Left ventricle myocardium superior (tissue), 1 donor: ENCODE measurements at regions not wholly inside any gene's neighbourhood (a gene's known extent, or its start where the extent isn't known, plus 50 kb on each side); places are given as distances from the start of the nearest gene placed in this dataset.
"Not testable (repeated sequence)": the region's sequence is repeated elsewhere in the genome, so short reads cannot be mapped to it uniquely, and the experiment has no call there.

Source experiments
- ATAC-seq: fragments of 200-7000 bp; cut with Tn5 transposase; one replicate; pipeline ENCODE4 v1.9.1; 2020; ENCODE audit warnings: mild to moderate bottlenecking, moderate library complexity
- DNase-seq: peaks from one replicate; pipeline ENCODE4 v3.0.0-alpha.2; 2020
- intact Hi-C: fragments of 100-400 bp; cut with micrococcal nuclease; formaldehyde crosslinking; loops from one replicate; pipeline ENCODE4 v1.11.0; 2022
- donor health status: DM: no; HTN: yes; CAD: no; lungs with severe emphysema.

- intact Hi-C loops, result no loop called here
Measured at GRCh38 chr15:39510001-39510701, 70.7 kb upstream of the THBS1 start.

GRCh38 chr15:39511000-39511915 is 69.6 kb upstream of the THBS1 start:
- DNase-seq (peak; percentile 87), ATAC-seq (peak; percentile 91)
- intact Hi-C loops, result no loop called here

More at GRCh38 chr15:39510001-39510701, 70.7 kb upstream of the THBS1 start:
- DNase-seq (peak; percentile 73), ATAC-seq (peak; percentile 77)

GRCh38 chr15:39511916-39512260 is 69.0 kb upstream of the THBS1 start:
- intact Hi-C loops, result no loop called here
- peak; percentile 26 for ATAC-seq
- DNase-seq, result peak; percentile 43

GRCh38 chr15:39512643-39513042 is 68.2 kb upstream of the THBS1 start:
- DNase-seq (no peak), ATAC-seq (no peak)
- intact Hi-C loops, result no loop called here

DNA sequence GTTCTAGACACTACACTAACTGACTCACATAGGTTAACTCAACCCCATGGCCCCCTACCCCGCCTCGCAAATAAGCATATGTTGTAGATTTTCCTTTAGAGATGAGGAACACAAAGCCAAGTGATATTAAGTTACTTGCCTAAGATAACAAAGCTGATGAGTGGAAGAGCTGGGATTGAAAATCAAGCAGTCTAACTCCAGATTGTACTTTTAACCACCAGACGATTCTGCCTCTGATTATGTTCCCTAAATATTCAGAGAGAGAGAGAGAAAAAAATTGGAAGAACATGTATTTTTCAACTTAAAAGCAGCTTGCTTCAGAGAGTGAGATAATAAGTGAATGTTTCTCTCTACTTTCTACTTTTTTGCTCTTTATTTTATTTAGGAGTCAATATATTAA is 66.9 kb upstream of the THBS1 start:
- intact Hi-C loops, result no loop called here
- no peak for ATAC-seq
- DNase-seq, result no peak

GRCh38 chr15:39514933-39515332 is 65.9 kb upstream of the THBS1 start:
- intact Hi-C loops, result no loop called here
- DNase-seq (no peak), ATAC-seq (no peak)

DNA sequence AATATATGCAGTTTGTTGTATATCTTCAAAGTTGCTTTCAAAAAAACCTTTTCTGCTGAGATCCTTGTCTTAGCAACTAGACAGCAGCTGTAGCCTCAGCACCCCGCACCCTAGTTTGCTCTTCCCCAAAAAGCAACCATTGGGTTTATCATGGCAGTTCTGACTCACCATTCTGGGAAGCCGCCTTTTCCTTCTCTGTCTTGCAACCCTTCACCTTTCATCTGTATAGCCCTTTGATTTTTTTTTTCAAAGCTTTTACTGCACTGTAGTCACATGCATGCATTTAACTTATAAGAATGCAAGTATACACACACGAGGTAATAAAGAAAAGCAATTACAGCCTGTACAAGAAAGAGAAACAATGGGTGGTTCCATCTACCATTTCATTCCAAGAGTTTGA is 65.1 kb upstream of the THBS1 start:
- ATAC-seq (no peak), DNase-seq (no peak)
- intact Hi-C loops, result no loop called here

DNA sequence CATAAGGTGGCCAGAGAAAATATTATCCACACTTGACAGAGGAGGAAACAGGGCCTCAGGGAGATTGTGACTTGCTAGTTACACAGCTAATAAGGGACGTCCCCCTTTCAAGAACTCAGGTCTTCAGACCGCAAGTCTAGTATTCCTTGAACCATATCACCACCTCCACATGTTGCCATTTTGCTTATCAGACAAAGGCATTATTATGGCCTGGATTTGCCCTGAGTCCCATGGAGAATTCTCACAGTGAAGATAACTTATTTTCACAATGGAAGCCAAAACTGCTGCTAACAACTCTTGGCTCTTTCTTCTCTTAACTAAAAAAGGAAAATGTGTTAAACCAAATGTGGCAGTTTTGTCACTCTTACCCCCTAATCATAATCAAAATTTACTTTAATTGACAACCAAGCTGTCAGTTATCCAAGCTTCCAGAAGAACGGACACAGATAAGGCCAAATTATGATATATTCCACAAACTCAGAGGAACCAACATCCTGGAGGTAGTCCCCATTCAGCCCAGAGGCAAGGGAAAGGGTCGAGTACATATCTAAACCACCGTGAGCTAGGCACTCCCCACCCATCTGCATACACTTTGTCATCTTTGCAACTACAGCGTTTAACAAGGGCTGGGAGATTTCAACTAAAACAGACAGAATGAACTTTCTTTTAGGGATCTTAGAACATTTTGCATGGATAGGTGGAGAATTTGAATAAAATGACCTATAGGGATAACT is 63.6 kb upstream of the THBS1 start:
- intact Hi-C loops, result no loop called here
- no peak for ATAC-seq

GRCh38 chr15:39523968-39524367 is 56.9 kb upstream of the THBS1 start:
- DNase-seq, intact Hi-C loops, ATAC-seq: not testable (repeated sequence)

More for the DNA sequence above, 63.6 kb upstream of the THBS1 start:
- no peak for DNase-seq

DNA sequence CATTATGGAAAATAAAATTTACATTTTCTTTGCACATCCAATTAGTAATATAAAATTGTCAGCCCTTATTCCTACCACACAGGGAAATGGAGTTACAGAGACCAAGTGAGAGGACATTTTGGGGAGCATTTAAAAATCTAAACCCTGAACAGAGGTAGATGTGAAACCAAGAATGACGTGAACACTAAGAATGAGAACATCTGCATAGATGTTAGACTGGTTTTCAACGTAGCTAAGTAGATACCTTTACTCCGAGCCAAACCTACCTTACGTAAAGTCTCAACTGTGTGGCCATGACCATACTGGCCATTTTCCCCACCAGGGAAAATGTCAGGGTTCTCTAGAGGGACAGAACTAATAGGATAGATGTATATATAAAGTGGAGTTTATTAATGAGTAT is 51.4 kb upstream of the THBS1 start:
- no peak for DNase-seq
- no peak for ATAC-seq
- intact Hi-C loops, result no loop called here

GRCh38 chr15:39530480-39531342 is 50.2 kb upstream of the THBS1 start:
- DNase-seq, result no peak
- intact Hi-C loops, result no loop called here
- ATAC-seq, result no peak
